ENCODE measurements at regions not wholly inside any gene's neighbourhood (a gene's known extent, or its start where the extent isn't known, plus 50 kb on each side); places are given as distances from the start of the nearest gene placed in this dataset.
"Not testable (repeated sequence)": the region's sequence is repeated elsewhere in the genome, so short reads cannot be mapped to it uniquely, and the experiment has no call there.

DNA sequence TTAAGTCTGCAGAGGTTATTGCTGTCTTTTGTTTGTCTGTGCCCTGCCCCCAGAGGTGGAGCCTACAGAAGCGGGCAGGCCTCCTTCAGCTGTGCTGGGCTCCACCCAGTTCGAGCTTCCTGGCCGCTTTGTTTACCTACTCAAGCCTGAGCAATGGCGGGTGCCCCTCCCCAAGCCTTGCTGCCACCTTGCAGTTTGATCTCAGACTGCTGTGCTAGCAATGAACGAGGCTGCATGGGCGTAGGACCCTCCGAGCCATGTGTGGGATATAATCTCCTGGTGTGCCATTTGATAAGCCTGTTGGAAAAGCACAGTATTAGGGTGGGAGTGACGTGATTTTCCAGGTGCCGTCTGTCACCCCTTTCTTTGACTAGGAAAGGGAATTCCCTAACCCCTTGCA, 720.6 kb downstream of the PCDH17 start:
- TF ChIP-seq, protein P1, sequence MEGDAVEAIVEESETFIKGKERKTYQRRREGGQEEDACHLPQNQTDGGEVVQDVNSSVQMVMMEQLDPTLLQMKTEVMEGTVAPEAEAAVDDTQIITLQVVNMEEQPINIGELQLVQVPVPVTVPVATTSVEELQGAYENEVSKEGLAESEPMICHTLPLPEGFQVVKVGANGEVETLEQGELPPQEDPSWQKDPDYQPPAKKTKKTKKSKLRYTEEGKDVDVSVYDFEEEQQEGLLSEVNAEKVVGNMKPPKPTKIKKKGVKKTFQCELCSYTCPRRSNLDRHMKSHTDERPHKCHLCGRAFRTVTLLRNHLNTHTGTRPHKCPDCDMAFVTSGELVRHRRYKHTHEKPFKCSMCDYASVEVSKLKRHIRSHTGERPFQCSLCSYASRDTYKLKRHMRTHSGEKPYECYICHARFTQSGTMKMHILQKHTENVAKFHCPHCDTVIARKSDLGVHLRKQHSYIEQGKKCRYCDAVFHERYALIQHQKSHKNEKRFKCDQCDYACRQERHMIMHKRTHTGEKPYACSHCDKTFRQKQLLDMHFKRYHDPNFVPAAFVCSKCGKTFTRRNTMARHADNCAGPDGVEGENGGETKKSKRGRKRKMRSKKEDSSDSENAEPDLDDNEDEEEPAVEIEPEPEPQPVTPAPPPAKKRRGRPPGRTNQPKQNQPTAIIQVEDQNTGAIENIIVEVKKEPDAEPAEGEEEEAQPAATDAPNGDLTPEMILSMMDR (conservative IDR thresholded peaks at IDR 0.05; ENCODE audit: low read depth in 2 of 2), result not testable (repeated sequence)
- not testable (repeated sequence) for TF ChIP-seq POLR2AphosphoS5 (IDR thresholded peaks at IDR 0.05; ENCODE audit: low read depth); EZH2 (IDR thresholded peaks at IDR 0.05; ENCODE audit: low read depth, unreplicated experiment); CREB1 (CRISPR knock-in tag; IDR thresholded peaks at IDR 0.05; ENCODE audit: low read depth); STAT1 (IDR thresholded peaks at IDR 0.05; ENCODE audit: unreplicated experiment); EZH2phosphoT487 (IDR thresholded peaks at IDR 0.05; ENCODE audit: unreplicated experiment); ZNF331 (CRISPR knock-in tag; IDR thresholded peaks at IDR 0.05; ENCODE audit: low read depth); JUNB (IDR thresholded peaks at IDR 0.05; ENCODE audit: unreplicated experiment); NANOG (IDR thresholded peaks at IDR 0.05; ENCODE audit: borderline replicate concordance); ZNF114 (CRISPR knock-in tag; IDR thresholded peaks at IDR 0.05)
- TF ChIP-seq, protein P2, sequence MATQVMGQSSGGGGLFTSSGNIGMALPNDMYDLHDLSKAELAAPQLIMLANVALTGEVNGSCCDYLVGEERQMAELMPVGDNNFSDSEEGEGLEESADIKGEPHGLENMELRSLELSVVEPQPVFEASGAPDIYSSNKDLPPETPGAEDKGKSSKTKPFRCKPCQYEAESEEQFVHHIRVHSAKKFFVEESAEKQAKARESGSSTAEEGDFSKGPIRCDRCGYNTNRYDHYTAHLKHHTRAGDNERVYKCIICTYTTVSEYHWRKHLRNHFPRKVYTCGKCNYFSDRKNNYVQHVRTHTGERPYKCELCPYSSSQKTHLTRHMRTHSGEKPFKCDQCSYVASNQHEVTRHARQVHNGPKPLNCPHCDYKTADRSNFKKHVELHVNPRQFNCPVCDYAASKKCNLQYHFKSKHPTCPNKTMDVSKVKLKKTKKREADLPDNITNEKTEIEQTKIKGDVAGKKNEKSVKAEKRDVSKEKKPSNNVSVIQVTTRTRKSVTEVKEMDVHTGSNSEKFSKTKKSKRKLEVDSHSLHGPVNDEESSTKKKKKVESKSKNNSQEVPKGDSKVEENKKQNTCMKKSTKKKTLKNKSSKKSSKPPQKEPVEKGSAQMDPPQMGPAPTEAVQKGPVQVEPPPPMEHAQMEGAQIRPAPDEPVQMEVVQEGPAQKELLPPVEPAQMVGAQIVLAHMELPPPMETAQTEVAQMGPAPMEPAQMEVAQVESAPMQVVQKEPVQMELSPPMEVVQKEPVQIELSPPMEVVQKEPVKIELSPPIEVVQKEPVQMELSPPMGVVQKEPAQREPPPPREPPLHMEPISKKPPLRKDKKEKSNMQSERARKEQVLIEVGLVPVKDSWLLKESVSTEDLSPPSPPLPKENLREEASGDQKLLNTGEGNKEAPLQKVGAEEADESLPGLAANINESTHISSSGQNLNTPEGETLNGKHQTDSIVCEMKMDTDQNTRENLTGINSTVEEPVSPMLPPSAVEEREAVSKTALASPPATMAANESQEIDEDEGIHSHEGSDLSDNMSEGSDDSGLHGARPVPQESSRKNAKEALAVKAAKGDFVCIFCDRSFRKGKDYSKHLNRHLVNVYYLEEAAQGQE (IDR thresholded peaks at IDR 0.05; ENCODE audit: unreplicated experiment), result not testable (repeated sequence)
- TF ChIP-seq, protein P3, sequence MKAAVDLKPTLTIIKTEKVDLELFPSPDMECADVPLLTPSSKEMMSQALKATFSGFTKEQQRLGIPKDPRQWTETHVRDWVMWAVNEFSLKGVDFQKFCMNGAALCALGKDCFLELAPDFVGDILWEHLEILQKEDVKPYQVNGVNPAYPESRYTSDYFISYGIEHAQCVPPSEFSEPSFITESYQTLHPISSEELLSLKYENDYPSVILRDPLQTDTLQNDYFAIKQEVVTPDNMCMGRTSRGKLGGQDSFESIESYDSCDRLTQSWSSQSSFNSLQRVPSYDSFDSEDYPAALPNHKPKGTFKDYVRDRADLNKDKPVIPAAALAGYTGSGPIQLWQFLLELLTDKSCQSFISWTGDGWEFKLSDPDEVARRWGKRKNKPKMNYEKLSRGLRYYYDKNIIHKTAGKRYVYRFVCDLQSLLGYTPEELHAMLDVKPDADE (IDR thresholded peaks at IDR 0.05), result not testable (repeated sequence)

All from GM23338 (cell line).